Parathyroid adenoma (tissue), 2 donors: ENCODE measurements at regions not wholly inside any gene's neighbourhood (a gene's known extent, or its start where the extent isn't known, plus 50 kb on each side); places are given as distances from the start of the nearest gene placed in this dataset.

Experiments
- H2AFZ ChIP-seq: fragments of 300-600 bp; sonication (generic); one replicate; pipeline ENCODE4 v1.7.0; 2017; ENCODE audit warnings: antibody characterized with exemption, mild to moderate bottlenecking
- H3K27ac ChIP-seq: fragments of 300-600 bp; sonication (generic); one replicate; pipeline ENCODE4 v1.7.0; 2017
- H3K27me3 ChIP-seq: fragments of 300-600 bp; sonication (generic); one replicate; pipeline ENCODE4 v1.7.0; 2017; ENCODE audit warnings: low read length; ENCODE audit not compliant: control insufficient read depth, insufficient read depth
- H3K36me3 ChIP-seq: fragments of 300-600 bp; sonication (generic); one replicate; pipeline ENCODE4 v1.7.0; 2017; ENCODE audit warnings: low read length; ENCODE audit not compliant: control insufficient read depth, insufficient read depth
- H3K4me1 ChIP-seq: fragments of 300-600 bp; sonication (generic); one replicate; pipeline ENCODE4 v1.7.0; 2017; ENCODE audit warnings: control low read depth
- H3K4me2 ChIP-seq: fragments of 300-600 bp; sonication (generic); one replicate; pipeline ENCODE4 v1.7.0; 2017; ENCODE audit warnings: low read length
- H3K4me3 ChIP-seq: fragments of 300-600 bp; sonication (generic); one replicate; pipeline ENCODE4 v1.7.0; 2017; ENCODE audit warnings: low read depth, low read length
- H3K79me2 ChIP-seq: fragments of 300-600 bp; sonication (generic); one replicate; pipeline ENCODE4 v1.7.0; 2017; ENCODE audit warnings: control low read depth
- H3K9ac ChIP-seq: fragments of 300-600 bp; sonication (generic); one replicate; pipeline ENCODE4 v1.7.0; 2017; ENCODE audit warnings: mild to moderate bottlenecking
- H3K9me3 ChIP-seq: fragments of 300-600 bp; sonication (generic); one replicate; pipeline ENCODE4 v1.7.0; 2017; ENCODE audit warnings: low read length; ENCODE audit not compliant: control insufficient read depth
- CTCF ChIP-seq: fragments of 300-600 bp; sonication (generic); IDR thresholded peaks from one replicate; pipeline ENCODE4 v1.7.0; 2017; ENCODE audit warnings: antibody characterized with exemption, mild to moderate bottlenecking
- donor health status: primary hyperparathyroidism.

GRCh38 chr1:29565490-29565889, 329.2 kb downstream of the PTPRU start:
- Histone ChIP-seq H3K27me3 (no peaks in the 10 kb centered on the region), H3K4me3 (no peak overlapping the region), H3K4me2 (no peak overlapping the region), H3K79me2 (no peaks in the 10 kb centered on the region), H3K36me3 (no peaks in the 10 kb centered on the region), H3K4me1 (no peaks in the 10 kb centered on the region), H3K27ac (no peak overlapping the region), H3K9me3 (no peaks in the 10 kb centered on the region), H3K9ac (no peak overlapping the region), H2AFZ (no peak overlapping the region)
- TF ChIP-seq CTCF = no peak

- no peak overlapping the region for H3K27ac ChIP-seq
- H3K9ac ChIP-seq = no peak overlapping the region
- no peak for TF ChIP-seq CTCF
- H3K36me3 ChIP-seq = no peaks in the 10 kb centered on the region
- no peaks in the 10 kb centered on the region for H3K9me3 ChIP-seq
- H3K4me1 ChIP-seq = no peaks in the 10 kb centered on the region
- H3K79me2 ChIP-seq = no peaks in the 10 kb centered on the region
- H2AFZ ChIP-seq = no peak overlapping the region
- no peaks in the 10 kb centered on the region for H3K27me3 ChIP-seq
- no peak overlapping the region for H3K4me3 ChIP-seq
- no peak overlapping the region for H3K4me2 ChIP-seq
These were observed 327.2 kb downstream of the PTPRU start for GRCh38 chr1:29563571-29563970.

GRCh38 chr1:29563092-29563491, 326.8 kb downstream of the PTPRU start:
- Histone ChIP-seq H3K4me2 (no peak overlapping the region), H3K4me1 (no peaks in the 10 kb centered on the region), H3K27me3 (no peaks in the 10 kb centered on the region), H3K27ac (no peak overlapping the region), H2AFZ (no peak overlapping the region), H3K79me2 (no peaks in the 10 kb centered on the region), H3K36me3 (no peaks in the 10 kb centered on the region), H3K9me3 (no peaks in the 10 kb centered on the region), H3K4me3 (no peak overlapping the region), H3K9ac (no peak overlapping the region)
- no peak for TF ChIP-seq CTCF

- Histone ChIP-seq H3K9me3 (no peaks in the 10 kb centered on the region), H3K4me1 (no peaks in the 10 kb centered on the region), H3K9ac (no peak overlapping the region), H3K36me3 (no peaks in the 10 kb centered on the region), H3K79me2 (no peaks in the 10 kb centered on the region), H3K27me3 (no peaks in the 10 kb centered on the region), H2AFZ (no peak overlapping the region), H3K4me2 (no peak overlapping the region), H3K4me3 (no peak overlapping the region), H3K27ac (no peak overlapping the region)
- no peak for TF ChIP-seq CTCF
These were observed 322.7 kb downstream of the PTPRU start for GRCh38 chr1:29559056-29559455.

- Histone ChIP-seq H3K27ac (no peak overlapping the region), H3K27me3 (no peaks in the 10 kb centered on the region), H3K36me3 (no peaks in the 10 kb centered on the region), H3K9me3 (no peaks in the 10 kb centered on the region), H3K4me1 (no peaks in the 10 kb centered on the region), H3K4me2 (no peak overlapping the region), H3K9ac (no peak overlapping the region), H2AFZ (no peak overlapping the region), H3K79me2 (no peaks in the 10 kb centered on the region), H3K4me3 (no peak overlapping the region)
- no peak for TF ChIP-seq CTCF
These were observed 321.6 kb downstream of the PTPRU start for GRCh38 chr1:29557701-29558600.
